CD4-positive, alpha-beta T cell treated with Interleukin-6 for 4 hours (primary cell): ENCODE measurements at regions not wholly inside any gene's neighbourhood (a gene's known extent, or its start where the extent isn't known, plus 50 kb on each side); places are given as distances from the start of the nearest gene placed in this dataset.
"Not testable (repeated sequence)": the region's sequence is repeated elsewhere in the genome, so short reads cannot be mapped to it uniquely, and the experiment has no call there.

ENCODE experiments used
- DNase-seq: peaks from one replicate; pipeline ENCODE4 v3.0.0-alpha.2; 2020; ENCODE audit warnings: mixed read lengths

GRCh38 chr1:101485712-101486111 is 248.9 kb downstream of the S1PR1 start:
- DNase-seq, result no peak

- DNase-seq, result not testable (repeated sequence)
Observed at GRCh38 chr1:101492144-101492543, 255.3 kb downstream of the S1PR1 start.

GRCh38 chr1:101493920-101494319 is 257.1 kb downstream of the S1PR1 start:
- not testable (repeated sequence) for DNase-seq

DNA sequence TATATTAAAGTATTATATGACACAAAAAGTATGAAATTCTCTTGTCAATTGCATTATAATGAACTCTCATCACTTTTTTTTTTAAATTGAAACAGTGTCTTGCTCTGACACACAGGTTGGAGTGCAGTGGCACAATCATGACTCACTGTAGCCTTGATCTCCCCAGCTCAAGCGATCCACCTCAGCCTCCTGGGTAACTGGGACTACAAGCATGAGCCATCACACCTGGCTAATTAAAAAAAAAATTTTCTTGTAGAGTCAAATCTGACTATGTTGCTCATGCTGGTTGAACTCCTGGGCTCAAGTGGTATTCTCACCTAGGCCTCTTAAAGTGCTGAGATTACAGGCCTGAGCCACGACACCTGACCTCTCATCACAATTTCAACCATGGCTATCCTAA is 259.3 kb downstream of the S1PR1 start:
- DNase-seq, result no peak

DNA sequence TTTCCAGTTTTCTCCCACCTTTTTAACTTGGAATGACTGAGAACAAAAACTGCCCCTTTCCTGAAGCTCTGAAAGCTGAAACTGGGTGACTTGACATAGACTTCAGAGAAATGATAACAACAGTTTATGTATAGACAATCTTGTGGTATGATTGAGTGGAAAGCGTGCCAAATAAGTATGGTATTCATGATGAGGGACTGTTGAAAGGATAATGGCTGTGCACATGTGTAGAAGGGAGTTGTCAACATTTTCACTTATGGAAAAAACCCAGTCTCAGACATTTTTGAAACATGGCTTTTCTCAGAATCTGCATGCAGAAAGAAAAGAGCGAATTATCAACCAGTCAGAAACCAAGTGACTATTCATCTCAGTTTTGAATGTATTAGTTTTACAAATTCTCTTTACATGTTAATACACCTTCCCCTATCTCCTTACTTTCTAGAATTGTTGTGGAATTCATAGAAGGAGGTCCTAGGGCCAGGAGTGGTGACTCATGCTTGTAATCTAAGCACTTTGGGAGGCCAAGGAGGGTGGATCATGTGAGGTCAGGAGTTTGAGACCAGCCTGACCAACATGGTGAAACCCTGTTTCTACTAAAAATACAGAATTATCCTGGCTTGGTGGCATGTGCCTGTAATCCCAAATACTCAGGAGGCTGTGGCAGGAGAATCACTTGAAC is 261.2 kb downstream of the S1PR1 start:
- DNase-seq, result no peak

- DNase-seq, result not testable (repeated sequence)
Observed at GRCh38 chr1:101504106-101504505, 267.3 kb downstream of the S1PR1 start.

GRCh38 chr1:101505240-101505639 is 268.4 kb downstream of the S1PR1 start:
- not testable (repeated sequence) for DNase-seq

GRCh38 chr1:101506541-101507164 is 269.8 kb downstream of the S1PR1 start:
- peak; percentile 51 for DNase-seq

DNA sequence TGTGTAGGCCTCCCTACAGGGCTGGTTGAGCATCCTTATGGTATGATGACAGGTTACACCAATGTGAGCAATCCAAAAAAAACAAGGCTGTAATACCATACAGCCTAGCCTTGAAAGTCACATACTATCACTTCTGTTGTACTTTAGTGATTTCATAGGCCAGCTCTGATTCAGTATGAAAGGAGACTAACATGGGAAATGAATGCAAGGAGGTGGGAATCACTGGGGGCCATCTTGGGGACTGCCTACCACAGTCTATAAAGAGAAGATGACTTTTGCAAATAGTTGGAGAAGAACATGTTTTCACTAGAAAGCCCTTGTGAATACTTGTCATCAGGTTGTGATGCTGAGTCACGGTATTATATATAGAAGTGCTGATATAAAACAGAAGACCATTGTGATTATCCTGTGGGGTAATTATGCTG is 270.7 kb downstream of the S1PR1 start:
- no peak for DNase-seq

GRCh38 chr1:101508913-101509312 is 272.1 kb downstream of the S1PR1 start:
- DNase-seq, result no peak

DNA sequence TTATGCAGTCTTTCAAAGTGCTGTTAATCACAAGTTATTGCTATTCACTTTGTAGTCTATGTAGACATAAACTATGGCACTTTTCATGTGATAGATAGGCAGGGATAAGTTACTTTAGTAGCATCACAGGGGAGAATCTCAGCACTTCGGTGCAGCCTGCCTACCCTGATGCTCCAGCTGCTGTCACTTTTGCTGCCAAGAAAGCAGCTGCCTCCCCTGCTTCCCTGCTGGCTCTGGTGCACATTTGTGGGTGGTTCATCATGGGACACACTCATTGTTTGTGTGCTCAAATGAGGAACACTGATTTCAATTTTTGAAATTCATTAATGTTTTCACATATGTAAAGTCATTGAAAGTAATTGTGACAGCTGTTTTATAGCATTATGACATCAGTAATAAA is 272.6 kb downstream of the S1PR1 start:
- DNase-seq, result no peak

- DNase-seq, result no peak
Observed at GRCh38 chr1:101511202-101511891, 274.5 kb downstream of the S1PR1 start.

DNA sequence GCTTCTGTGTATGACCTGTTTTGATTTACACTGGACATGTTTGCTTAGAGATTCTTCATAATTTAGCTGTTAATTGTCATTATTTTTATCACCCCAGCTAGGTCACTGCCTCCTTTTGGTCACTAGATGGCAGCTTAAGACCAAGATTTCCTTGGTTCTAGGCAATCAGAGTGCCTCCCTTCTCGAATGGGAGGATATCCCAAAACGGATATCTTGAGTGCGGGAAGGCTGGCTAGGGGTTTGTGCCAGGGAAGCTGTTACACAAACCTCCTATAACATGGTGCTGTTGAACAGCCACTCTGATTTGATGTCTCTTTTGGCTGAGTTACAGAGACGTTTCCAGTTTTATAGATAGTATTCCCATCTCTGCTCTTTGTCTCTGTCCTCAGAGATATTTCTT is 283.5 kb downstream of the S1PR1 start:
- DNase-seq, result no peak

GRCh38 chr1:101522486-101522885 is 285.7 kb downstream of the S1PR1 start:
- no peak for DNase-seq

- DNase-seq, result no peak
Observed at GRCh38 chr1:101526813-101527212, 290.0 kb downstream of the S1PR1 start.

DNA sequence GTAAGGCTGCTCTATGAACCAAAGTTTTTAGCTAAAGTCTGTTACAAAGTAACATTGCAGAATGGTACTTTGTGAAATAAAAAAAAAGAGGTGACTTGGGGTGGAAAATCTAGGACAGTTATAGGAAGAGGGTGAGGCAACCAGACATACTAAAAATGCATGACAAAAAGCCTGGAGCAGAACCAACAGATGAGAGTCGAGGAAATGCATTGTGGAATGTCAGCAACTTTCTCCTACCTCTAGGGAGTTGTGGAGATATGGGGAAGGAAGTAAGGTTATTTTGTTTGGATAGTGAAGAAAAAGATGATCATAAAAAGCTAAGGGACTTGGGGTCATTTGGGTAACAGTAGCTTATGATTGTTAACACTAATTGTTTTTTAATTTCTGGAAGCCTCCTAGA is 295.6 kb downstream of the S1PR1 start:
- DNase-seq, result no peak

- no peak for DNase-seq
Observed at GRCh38 chr1:101540161-101540560, 303.3 kb downstream of the S1PR1 start.

- DNase-seq, result no peak
Observed at GRCh38 chr1:101546885-101547284, 310.1 kb downstream of the S1PR1 start.

DNA sequence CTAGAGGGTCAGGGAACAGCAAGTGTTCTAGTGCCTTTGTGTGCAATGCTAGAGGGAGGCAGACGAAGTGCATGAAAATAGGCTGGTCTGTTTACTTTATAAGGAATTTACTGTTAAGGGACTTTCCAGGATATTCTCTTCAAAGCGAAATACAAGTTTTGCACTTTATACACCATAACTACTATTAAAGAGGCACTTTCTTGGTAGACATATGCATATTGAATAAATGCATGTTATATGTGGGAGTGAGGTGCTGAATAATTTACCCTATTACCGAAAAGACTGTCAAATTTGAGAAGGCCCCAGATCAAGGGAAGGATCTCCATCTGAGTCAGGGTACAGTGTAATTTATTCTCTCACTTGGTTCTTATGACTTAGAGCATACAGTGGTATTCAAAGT is 310.5 kb downstream of the S1PR1 start:
- no peak for DNase-seq

DNA sequence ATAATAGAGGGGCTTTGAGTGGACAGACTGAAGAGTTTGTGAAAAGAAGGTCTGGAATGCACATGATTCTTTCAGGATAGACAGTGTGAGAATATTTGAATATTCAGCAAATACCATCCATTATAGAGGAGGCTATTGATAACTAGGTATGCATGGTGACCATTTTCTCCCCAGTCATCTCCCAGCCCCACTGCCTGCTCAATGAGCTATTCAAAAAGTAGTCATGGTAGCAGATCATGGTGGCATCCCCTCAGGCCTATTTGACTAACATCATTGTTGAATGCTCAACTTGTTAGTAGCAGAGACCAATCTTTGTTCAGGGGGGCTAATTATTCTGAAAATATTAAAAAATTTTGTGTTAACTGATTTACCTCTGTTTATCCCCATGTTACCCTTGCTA is 311.6 kb downstream of the S1PR1 start:
- no peak for DNase-seq

DNA sequence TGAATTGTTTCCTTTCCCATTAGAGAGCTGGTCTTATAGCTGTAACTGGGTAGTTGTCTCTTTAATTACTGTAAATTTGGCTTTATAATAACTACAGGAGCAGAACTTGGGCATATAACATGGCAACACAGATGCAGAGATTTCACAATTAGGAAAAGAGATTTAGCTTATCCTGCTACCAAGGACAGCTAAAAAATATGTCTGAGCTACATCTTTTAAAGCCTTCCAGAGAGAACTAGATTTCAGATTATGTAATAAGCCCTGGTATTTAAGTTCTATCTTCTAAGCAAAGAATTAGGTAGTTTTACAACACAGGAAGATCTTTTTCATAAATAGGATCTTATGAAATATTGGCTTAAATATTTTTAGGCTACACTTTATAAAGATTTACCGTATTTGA is 313.8 kb downstream of the S1PR1 start:
- no peak for DNase-seq

- no peak for DNase-seq
Observed at GRCh38 chr1:101566883-101567538, 330.2 kb downstream of the S1PR1 start.

DNA sequence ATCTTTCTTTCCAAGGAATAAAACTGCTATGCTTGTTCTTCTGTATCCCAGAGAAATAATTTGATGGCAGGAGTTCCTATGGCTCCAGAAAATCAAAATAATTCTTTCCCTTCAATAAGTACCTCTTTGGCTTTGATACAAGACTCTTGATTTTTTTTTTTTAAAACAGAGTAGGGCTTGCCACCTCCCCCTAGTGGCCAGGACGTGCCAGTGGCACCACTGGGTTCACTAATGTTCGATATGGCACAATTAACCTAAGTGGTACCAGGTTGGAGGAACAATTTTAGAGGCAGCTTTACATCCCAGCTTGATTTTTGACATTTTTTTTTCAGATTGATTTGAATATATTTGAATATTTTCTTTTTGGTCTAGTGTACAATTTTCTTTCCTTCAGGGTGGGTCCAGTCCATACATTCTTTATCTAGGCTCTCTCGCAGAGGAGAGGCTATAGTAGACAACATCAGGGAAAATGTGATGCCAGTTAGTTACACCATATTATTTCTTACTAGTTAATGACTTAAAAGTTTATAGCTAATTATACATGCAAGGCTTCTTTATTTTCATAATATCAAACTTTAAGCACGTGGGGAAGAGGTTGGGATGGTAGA is 330.9 kb downstream of the S1PR1 start:
- DNase-seq, result peak; percentile 54
